Tibial artery (tissue), 4 donors: ENCODE measurements at regions not wholly inside any gene's neighbourhood (a gene's known extent, or its start where the extent isn't known, plus 50 kb on each side); places are given as distances from the start of the nearest gene placed in this dataset.
"Not testable (repeated sequence)": the region's sequence is repeated elsewhere in the genome, so short reads cannot be mapped to it uniquely, and the experiment has no call there.

ENCODE experiments used
- DNase-seq, 2 donors: peaks; one replicate each; pipeline ENCODE4 v3.0.0-alpha.2; 2019
- H3K27ac ChIP-seq, 2 donors: fragments of 200-600 bp; sonication (generic) in 1 of 2; 1 replicate in 1 of 2; 2 replicates in 1 of 2; pipeline ENCODE4 v1.5.1; 2018 to 2019; ENCODE audit warnings: mild to moderate bottlenecking in 1 of 2
- H3K27me3 ChIP-seq, 2 donors: fragments of 200-600 bp; sonication (generic) in 1 of 2; one replicate each; pipeline versions ENCODE4 v1.5.1 to v1.6.0; 2016 to 2019
- H3K36me3 ChIP-seq, 3 donors: fragments of 200-600 bp; sonication (generic) in 2 of 3; one replicate each; pipeline ENCODE4 v1.5.1; 2016 to 2019; ENCODE audit warnings: mild to moderate bottlenecking in 2 of 3
- H3K4me1 ChIP-seq, 4 donors: fragments of 200-600 bp; sonication (generic) in 2 of 4; 1 replicate in 3 of 4; 2 replicates in 1 of 4; pipeline ENCODE4 v1.5.1; 2016 to 2019
- H3K4me3 ChIP-seq, 2 donors: fragments of 200-600 bp; sonication (generic) in 1 of 2; 1 replicate in 1 of 2; 2 replicates in 1 of 2; pipeline ENCODE4 v1.5.1; 2018 to 2019; ENCODE audit warnings: mild to moderate bottlenecking in 2 of 2
- H3K9me3 ChIP-seq, 3 donors: fragments of 200-600 bp; sonication (generic) in 1 of 3; one replicate each; pipeline ENCODE4 v1.5.1; 2016 to 2019
- intact Hi-C: fragments of 100-400 bp; cut with DNase I; formaldehyde crosslinking; loops from one replicate; pipeline ENCODE4 v1.15.0; 2023; ENCODE audit warnings: low total_unique reads
- TF ChIP-seq, protein P1 (sequence below), 2 experiments: fragments of 200-600 bp in 1 of 2; fragments of 450-650 bp in 1 of 2; IDR thresholded peaks; one replicate each; pipeline ENCODE4 v1.5.1; 2017 to 2019; ENCODE audit warnings: antibody characterized with exemption in 2 of 2, mild to moderate bottlenecking in 1 of 2, moderate library complexity in 1 of 2

DNA sequence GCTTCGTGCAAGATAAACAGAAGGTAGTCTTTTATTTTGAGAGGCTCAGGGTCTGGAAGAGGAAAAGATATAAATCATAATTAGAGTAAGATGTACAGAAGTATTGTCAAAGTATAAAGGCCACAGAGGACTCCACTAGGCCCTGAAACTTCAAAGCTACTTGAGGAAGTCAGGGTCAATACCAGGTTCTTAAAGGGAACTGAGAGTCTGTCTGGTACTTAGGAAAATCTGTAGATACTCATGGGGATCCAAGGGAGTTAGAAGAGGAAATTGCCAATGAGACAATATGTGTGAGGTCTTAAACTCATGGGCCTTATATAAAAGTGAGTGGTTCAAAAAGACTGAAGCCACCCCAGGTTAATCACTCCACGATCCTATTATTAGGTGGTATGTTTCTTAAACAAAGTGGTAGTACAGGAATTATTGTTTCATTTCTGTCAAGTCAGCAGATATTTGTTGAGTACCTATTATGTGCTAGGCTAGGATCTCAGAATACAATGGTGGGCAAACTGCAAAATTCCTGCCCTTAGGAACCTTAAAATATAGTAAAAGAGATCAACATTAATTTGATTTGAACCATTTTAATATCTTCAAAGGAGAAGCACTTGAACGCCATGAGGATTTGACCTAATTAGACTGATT, 314.6 kb downstream of the ADAMTS20 start:
- H3K4me1 ChIP-seq, result no peaks in the 10 kb centered on the region
- no peaks in the 10 kb centered on the region for H3K9me3 ChIP-seq
- no peak overlapping the region for H3K27ac ChIP-seq
- no peak for DNase-seq
- no peak overlapping the region for H3K4me3 ChIP-seq
- no peaks in the 10 kb centered on the region for H3K27me3 ChIP-seq
- H3K36me3 ChIP-seq, result no peaks in the 10 kb centered on the region
- TF ChIP-seq, protein P1, sequence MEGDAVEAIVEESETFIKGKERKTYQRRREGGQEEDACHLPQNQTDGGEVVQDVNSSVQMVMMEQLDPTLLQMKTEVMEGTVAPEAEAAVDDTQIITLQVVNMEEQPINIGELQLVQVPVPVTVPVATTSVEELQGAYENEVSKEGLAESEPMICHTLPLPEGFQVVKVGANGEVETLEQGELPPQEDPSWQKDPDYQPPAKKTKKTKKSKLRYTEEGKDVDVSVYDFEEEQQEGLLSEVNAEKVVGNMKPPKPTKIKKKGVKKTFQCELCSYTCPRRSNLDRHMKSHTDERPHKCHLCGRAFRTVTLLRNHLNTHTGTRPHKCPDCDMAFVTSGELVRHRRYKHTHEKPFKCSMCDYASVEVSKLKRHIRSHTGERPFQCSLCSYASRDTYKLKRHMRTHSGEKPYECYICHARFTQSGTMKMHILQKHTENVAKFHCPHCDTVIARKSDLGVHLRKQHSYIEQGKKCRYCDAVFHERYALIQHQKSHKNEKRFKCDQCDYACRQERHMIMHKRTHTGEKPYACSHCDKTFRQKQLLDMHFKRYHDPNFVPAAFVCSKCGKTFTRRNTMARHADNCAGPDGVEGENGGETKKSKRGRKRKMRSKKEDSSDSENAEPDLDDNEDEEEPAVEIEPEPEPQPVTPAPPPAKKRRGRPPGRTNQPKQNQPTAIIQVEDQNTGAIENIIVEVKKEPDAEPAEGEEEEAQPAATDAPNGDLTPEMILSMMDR (IDR thresholded peaks at IDR 0.05), result no peak
- intact Hi-C loops, result no loop called here

DNA sequence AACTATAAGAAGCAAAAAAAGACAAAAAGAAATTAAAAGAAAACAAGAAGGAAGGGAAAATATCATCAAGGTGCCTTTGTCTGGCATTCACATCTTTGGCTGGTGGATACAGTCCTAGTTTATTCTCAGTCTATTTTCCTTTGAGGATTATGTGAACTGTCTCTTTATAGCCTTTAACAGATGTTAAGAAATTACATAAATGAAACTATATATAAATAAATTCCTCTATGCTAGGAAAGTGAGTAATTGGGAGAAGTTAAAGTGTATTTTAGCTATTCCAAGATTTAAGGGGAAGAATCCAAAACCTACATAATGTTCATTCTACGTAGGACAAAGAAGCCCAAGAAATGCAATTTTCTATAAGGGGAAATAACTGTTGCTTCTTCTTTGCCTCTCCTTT, 316.3 kb downstream of the ADAMTS20 start:
- no peaks in the 10 kb centered on the region for H3K4me1 ChIP-seq
- no peak for DNase-seq
- no peaks in the 10 kb centered on the region for H3K36me3 ChIP-seq
- TF ChIP-seq, protein P1 (IDR thresholded peaks at IDR 0.05), result no peak
- H3K27ac ChIP-seq, result no peak overlapping the region
- no peak overlapping the region for H3K4me3 ChIP-seq
- intact Hi-C loops, result no loop called here
- H3K9me3 ChIP-seq, result no peaks in the 10 kb centered on the region
- H3K27me3 ChIP-seq, result no peaks in the 10 kb centered on the region

DNA sequence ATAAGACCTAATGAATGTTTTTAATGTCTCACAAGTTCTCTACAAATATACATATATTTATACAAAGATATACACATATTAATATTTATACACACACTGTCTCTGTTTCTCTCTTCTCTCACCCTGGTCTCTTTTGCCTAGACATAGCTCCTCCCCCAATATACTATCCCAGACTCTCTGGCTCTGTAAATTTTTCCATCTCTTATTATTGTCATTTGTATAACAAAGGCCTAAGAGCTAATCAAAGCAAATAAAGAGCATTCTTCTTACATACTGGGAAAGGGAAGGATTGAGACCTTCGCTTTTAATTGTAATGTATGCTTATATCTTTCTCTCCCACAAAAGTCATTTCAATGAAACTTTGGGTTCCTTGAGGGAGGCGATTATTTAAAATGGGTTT, 318.1 kb downstream of the ADAMTS20 start:
- no peak for DNase-seq
- no peak overlapping the region for H3K4me3 ChIP-seq
- H3K9me3 ChIP-seq, result no peaks in the 10 kb centered on the region
- no peaks in the 10 kb centered on the region for H3K27me3 ChIP-seq
- TF ChIP-seq, protein P1 (IDR thresholded peaks at IDR 0.05), result no peak
- no peaks in the 10 kb centered on the region for H3K36me3 ChIP-seq
- intact Hi-C loops, result no loop called here
- H3K4me1 ChIP-seq, result no peaks in the 10 kb centered on the region
- H3K27ac ChIP-seq, result no peak overlapping the region

DNA sequence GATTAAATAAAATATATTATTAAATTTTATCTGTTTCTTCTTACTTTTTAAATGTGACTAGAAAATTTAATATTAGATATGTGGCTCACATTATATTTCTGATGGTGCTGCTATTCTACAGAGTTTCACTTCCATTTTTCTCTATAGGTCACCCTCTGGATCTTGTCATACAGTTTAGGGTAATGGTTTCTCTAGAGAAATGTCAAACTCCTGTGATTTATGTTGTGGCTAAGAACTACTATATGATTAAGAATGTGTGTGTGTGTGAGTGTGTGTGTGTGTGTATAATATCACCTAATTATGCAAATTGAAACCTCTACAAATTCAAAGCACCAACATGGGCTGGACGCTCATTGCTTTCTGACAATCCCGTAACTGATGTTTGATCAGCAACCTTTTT, 325.9 kb downstream of the ADAMTS20 start:
- Histone ChIP-seq H3K9me3 (no peaks in the 10 kb centered on the region), H3K36me3 (no peaks in the 10 kb centered on the region), H3K27ac (no peak overlapping the region), H3K27me3 (no peaks in the 10 kb centered on the region), H3K4me3 (no peak overlapping the region), H3K4me1 (no peaks in the 10 kb centered on the region)
- TF ChIP-seq, protein P1 (IDR thresholded peaks at IDR 0.05), result no peak
- no peak for DNase-seq
- intact Hi-C loops, result no loop called here

DNA sequence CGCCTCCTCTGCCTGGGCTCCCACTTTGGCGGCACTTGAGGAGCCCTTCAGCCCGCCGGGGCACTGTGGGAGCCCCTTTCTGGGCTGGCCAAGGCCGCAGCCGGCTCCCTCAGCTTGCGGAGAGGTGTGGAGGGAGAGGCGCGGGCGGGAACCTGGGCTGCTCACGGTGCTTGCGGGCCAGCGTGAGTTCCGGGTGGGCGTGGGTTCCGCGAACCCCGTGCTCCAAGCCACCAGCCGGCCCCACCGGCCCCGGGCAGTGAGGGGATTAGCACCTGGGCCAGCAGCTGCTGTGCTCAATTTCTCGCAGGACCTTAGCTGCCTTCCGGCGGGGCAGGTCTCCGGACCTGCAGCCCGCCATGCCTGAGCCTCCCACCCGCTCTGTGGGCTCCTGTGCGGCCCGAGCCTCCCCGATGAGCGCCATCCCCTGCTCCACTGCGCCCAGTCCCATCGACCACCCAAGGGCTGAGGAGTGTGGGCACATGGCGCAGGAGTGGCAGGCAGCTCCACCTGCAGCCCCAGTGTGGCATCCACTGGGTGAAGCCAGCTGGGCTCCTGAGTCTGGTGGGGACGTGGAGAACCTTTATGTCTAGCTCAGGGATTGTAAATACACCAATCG, 327.7 kb downstream of the ADAMTS20 start:
- H3K4me3 ChIP-seq, H3K27ac ChIP-seq, H3K4me1 ChIP-seq, H3K27me3 ChIP-seq, H3K36me3 ChIP-seq, H3K9me3 ChIP-seq, intact Hi-C loops: not testable (repeated sequence)
- peak in 1 of 2 donors; percentile 57 for DNase-seq

DNA sequence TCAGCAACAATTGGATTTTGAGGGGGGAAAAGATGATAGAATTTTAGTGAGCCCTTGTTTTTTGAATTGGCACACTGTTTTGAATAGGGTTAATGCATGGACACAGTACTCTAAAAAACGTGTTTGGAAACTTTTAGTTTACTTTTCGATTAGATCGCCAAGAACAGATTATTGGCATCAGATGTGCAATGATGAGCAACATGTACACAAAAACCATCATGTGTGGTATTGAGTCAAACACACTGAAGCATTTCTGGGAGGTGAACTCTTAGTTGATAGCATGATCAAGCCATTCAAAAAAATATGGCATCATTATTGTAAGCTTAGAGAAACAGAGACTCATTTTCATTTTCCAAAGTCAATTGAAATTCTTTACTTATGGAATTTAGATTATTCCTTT, 329.2 kb downstream of the ADAMTS20 start:
- intact Hi-C loops, result no loop called here
- H3K27ac ChIP-seq, result no peak overlapping the region
- H3K4me3 ChIP-seq, result no peak overlapping the region
- no peak for DNase-seq
- no peaks in the 10 kb centered on the region for H3K27me3 ChIP-seq
- TF ChIP-seq, protein P1 (IDR thresholded peaks at IDR 0.05), result no peak
- H3K4me1 ChIP-seq, result no peaks in the 10 kb centered on the region
- H3K36me3 ChIP-seq, result no peaks in the 10 kb centered on the region
- H3K9me3 ChIP-seq, result no peaks in the 10 kb centered on the region
